MM.1S (cell line): ENCODE measurements at regions not wholly inside any gene's neighbourhood (a gene's known extent, or its start where the extent isn't known, plus 50 kb on each side); places are given as distances from the start of the nearest gene placed in this dataset.

Experiments
- DNase-seq: peaks from one replicate; pipeline ENCODE4 v3.0.0-alpha.2; 2015
- H2AFZ ChIP-seq: fragments of 300-600 bp; sonication (generic); 2 replicates; pipeline ENCODE4 v1.6.0; 2016; ENCODE audit warnings: antibody characterized with exemption, low read length
- H3F3A ChIP-seq: fragments of 300-600 bp; sonication (generic); 2 replicates; pipeline ENCODE4 v1.6.1; 2016; ENCODE audit warnings: mild to moderate bottlenecking, antibody characterized with exemption, low read length, moderate library complexity, mixed read lengths; ENCODE audit not compliant: insufficient read depth
- H3K27ac ChIP-seq: fragments of 300-600 bp; sonication (generic); 2 replicates; pipeline ENCODE4 v1.5.1; 2016; ENCODE audit warnings: mild to moderate bottlenecking, low read length
- H3K27me3 ChIP-seq: fragments of 300-600 bp; sonication (generic); replicated peaks from 2 replicates; pipeline ENCODE4 v1.6.0; 2016; ENCODE audit warnings: low read length; ENCODE audit not compliant: insufficient read depth
- H3K36me3 ChIP-seq: fragments of 300-600 bp; sonication (generic); replicated peaks from 2 replicates; pipeline ENCODE4 v1.6.1; 2016; ENCODE audit warnings: mild to moderate bottlenecking, low read length, mixed read lengths; ENCODE audit not compliant: insufficient read depth
- H3K4me1 ChIP-seq: fragments of 300-600 bp; sonication (generic); 2 replicates; pipeline ENCODE4 v1.6.1; 2016; ENCODE audit warnings: low read length, mixed read lengths
- H3K4me2 ChIP-seq: fragments of 300-600 bp; sonication (generic); 2 replicates; pipeline ENCODE4 v1.6.0; 2016; ENCODE audit warnings: low read depth, low read length
- H3K4me3 ChIP-seq: fragments of 300-600 bp; sonication (generic); 2 replicates; pipeline ENCODE4 v1.5.1; 2016; ENCODE audit warnings: low read length, mixed read lengths
- H3K79me2 ChIP-seq: fragments of 300-600 bp; sonication (generic); 2 replicates; pipeline ENCODE4 v1.6.1; 2016; ENCODE audit warnings: mixed run types, low read length, mixed read lengths
- H3K9ac ChIP-seq: fragments of 300-600 bp; sonication (generic); 2 replicates; pipeline ENCODE4 v1.6.1; 2016; ENCODE audit warnings: low read length, mixed read lengths
- H3K9me2 ChIP-seq: fragments of 300-600 bp; sonication (generic); replicated peaks from 2 replicates; pipeline ENCODE4 v1.6.1; 2016; ENCODE audit warnings: mild to moderate bottlenecking, low read length, mixed read lengths; ENCODE audit not compliant: insufficient read depth
- H3K9me3 ChIP-seq: fragments of 300-600 bp; sonication (generic); replicated peaks from 2 replicates; pipeline ENCODE4 v1.6.1; 2016; ENCODE audit warnings: mild to moderate bottlenecking, low read length, mixed read lengths; ENCODE audit not compliant: insufficient read depth
- H4K20me1 ChIP-seq: fragments of 300-600 bp; sonication (generic); 2 replicates; pipeline ENCODE4 v1.6.1; 2016; ENCODE audit warnings: mild to moderate bottlenecking, low read length, moderate library complexity, mixed read lengths; ENCODE audit not compliant: insufficient read depth
- CTCF ChIP-seq: fragments of 300-600 bp; sonication (generic); IDR thresholded peaks from 2 replicates; pipeline ENCODE4 v1.5.1; 2016; ENCODE audit warnings: antibody characterized with exemption, low read length, mixed read lengths
- EZH2 ChIP-seq: fragments of 300-600 bp; sonication (generic); optimal IDR thresholded peaks from 2 replicates; pipeline ENCODE3; 2017; ENCODE audit warnings: low read depth, mild to moderate bottlenecking, antibody characterized with exemption, low read length, mixed read lengths
- EZH2phosphoT487 ChIP-seq: fragments of 300-600 bp; sonication (generic); IDR thresholded peaks from 2 replicates; pipeline ENCODE4 v1.6.1; 2018; ENCODE audit warnings: antibody characterized with exemption, low read length

GRCh38 chr6:138662471-138662870 lies 111.1 kb upstream of the CCDC28A start:
- H3K27ac ChIP-seq: no peak overlapping the region

DNA sequence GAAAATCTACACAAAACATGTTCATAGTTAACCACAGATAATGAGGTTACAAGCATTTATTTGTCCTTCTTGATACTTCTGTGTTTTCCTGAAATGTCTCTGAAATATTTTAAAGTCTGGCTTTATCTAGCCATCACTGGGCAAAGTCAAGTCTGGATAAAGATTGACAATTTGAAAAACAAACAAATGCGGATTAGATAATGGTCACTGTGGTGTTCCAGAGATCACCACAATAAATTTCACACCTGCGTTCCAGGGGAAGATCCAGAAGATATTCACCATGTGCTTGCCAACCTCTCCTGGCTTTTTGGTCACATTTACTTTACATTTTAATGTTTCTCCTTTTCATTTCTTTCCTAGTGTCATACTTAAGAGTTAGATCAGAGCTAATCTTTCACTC lies 109.7 kb upstream of the CCDC28A start:
- H3K4me1 ChIP-seq: no peaks in the 10 kb centered on the region
- no peaks in the 10 kb centered on the region for H3K9me2 ChIP-seq
- no peaks in the 10 kb centered on the region for H3K9me3 ChIP-seq
- H3K4me3 ChIP-seq: no peak overlapping the region
- no peak for DNase-seq
- H3F3A ChIP-seq: no peaks in the 10 kb centered on the region
- no peaks in the 10 kb centered on the region for H4K20me1 ChIP-seq
- H3K4me2 ChIP-seq: no peak overlapping the region
- H3K36me3 ChIP-seq: no peaks in the 10 kb centered on the region
- TF ChIP-seq EZH2: no peak
- TF ChIP-seq EZH2phosphoT487: no peak
- TF ChIP-seq CTCF: no peak
- H2AFZ ChIP-seq: no peak overlapping the region
- H3K27ac ChIP-seq: no peak overlapping the region
- H3K9ac ChIP-seq: no peak overlapping the region
- H3K79me2 ChIP-seq: no peaks in the 10 kb centered on the region
- no peaks in the 10 kb centered on the region for H3K27me3 ChIP-seq

More at GRCh38 chr6:138662471-138662870, 111.1 kb upstream of the CCDC28A start:
- no peak overlapping the region for H3K4me3 ChIP-seq
- no peaks in the 10 kb centered on the region for H4K20me1 ChIP-seq
- H3K36me3 ChIP-seq: no peaks in the 10 kb centered on the region
- no peaks in the 10 kb centered on the region for H3K9me2 ChIP-seq
- H3K9me3 ChIP-seq: no peaks in the 10 kb centered on the region
- H3K79me2 ChIP-seq: no peaks in the 10 kb centered on the region
- H3K4me2 ChIP-seq: no peak overlapping the region
- H3F3A ChIP-seq: no peaks in the 10 kb centered on the region
- H3K4me1 ChIP-seq: no peaks in the 10 kb centered on the region
- no peaks in the 10 kb centered on the region for H3K27me3 ChIP-seq
- TF ChIP-seq CTCF (no peak), EZH2 (no peak), EZH2phosphoT487 (no peak)
- no peak overlapping the region for H2AFZ ChIP-seq
- no peak overlapping the region for H3K9ac ChIP-seq
- no peak for DNase-seq

GRCh38 chr6:138664745-138665144 lies 108.8 kb upstream of the CCDC28A start:
- Histone ChIP-seq H3K9me3 (no peaks in the 10 kb centered on the region), H3F3A (no peaks in the 10 kb centered on the region), H3K27ac (no peak overlapping the region), H3K4me2 (no peak overlapping the region), H4K20me1 (no peaks in the 10 kb centered on the region), H3K4me1 (no peaks in the 10 kb centered on the region), H3K4me3 (no peak overlapping the region), H3K9ac (no peak overlapping the region), H3K9me2 (no peaks in the 10 kb centered on the region), H2AFZ (no peak overlapping the region), H3K36me3 (no peaks in the 10 kb centered on the region), H3K27me3 (no peaks in the 10 kb centered on the region), H3K79me2 (no peaks in the 10 kb centered on the region)
- TF ChIP-seq CTCF: no peak
- TF ChIP-seq EZH2phosphoT487: no peak
- DNase-seq: no peak
